Ammon's horn (tissue), 1 donor: ENCODE measurements at regions not wholly inside any gene's neighbourhood (a gene's known extent, or its start where the extent isn't known, plus 50 kb on each side); places are given as distances from the start of the nearest gene placed in this dataset.
"Not testable (repeated sequence)": the region's sequence is repeated elsewhere in the genome, so short reads cannot be mapped to it uniquely, and the experiment has no call there.

Experiments
- DNase-seq: peaks from one replicate; pipeline ENCODE4 v3.0.0-alpha.2; 2016; ENCODE audit warnings: low spot score

- DNase-seq = no peak
These were observed 91.9 kb downstream of the FCRL5 start for GRCh38 chr1:157460381-157460780.

DNA sequence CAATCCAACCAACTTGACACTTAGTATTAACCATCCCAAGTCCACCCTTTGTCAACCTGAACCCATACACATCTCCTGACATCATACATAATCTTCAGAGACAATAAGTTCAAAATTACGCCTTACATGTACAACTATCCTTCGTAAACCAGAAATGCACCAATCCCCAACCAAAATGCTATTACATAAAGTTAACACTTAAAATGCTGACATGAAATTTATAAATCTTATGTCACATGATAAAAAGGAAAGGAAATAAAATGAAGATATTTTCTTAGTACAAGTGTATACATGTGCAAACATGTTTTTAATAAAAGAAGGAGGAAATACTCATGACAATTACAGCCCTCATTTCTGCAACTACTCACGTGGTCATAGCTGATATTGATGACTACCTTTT lies 95.0 kb downstream of the FCRL5 start:
- DNase-seq = no peak

- no peak for DNase-seq
These were observed 97.0 kb downstream of the FCRL5 start for GRCh38 chr1:157455318-157455717.

- DNase-seq = no peak
These were observed 102.2 kb downstream of the FCRL5 start for GRCh38 chr1:157450106-157450505.

DNA sequence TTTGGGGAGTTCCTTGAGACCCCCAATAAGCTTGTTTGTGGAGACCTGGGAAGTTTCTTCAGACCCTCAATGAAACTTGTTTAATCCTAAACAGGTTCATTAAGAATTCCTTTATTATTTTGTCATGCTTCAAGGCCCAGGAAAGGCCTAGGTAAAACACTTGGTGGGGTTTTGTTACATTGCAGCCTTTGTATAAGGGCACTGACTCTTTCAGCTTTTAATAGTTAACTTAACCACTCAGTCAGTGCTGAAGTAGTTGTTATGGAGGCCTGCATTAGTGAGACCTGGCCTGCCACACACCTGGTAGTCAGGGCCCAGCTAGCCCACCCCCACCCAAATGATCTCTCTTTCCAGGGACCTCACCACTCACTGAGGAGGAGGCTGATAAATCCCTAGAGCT lies 103.7 kb downstream of the FCRL5 start:
- DNase-seq = no peak

DNA sequence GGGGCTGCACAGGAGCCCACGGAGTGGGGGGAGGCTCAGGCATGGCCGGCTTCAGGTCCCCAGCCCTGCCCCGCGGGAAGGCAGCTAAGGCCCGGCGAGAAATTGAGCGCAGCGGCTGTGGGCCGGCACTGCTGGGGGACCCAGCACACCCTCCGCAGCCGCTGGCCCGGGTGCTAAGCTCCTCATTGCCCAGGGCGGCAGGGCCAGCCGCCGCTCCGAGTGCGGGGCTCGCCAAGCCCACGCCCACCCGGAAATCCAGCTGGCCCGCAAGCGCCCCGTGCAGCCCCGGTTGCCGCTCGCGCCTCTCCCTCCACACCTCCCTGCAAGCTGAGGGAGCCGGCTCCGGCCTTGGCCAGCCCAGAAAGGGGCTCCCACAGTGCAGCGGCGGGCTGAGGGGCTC lies 106.0 kb downstream of the FCRL5 start:
- DNase-seq = not testable (repeated sequence)

DNA sequence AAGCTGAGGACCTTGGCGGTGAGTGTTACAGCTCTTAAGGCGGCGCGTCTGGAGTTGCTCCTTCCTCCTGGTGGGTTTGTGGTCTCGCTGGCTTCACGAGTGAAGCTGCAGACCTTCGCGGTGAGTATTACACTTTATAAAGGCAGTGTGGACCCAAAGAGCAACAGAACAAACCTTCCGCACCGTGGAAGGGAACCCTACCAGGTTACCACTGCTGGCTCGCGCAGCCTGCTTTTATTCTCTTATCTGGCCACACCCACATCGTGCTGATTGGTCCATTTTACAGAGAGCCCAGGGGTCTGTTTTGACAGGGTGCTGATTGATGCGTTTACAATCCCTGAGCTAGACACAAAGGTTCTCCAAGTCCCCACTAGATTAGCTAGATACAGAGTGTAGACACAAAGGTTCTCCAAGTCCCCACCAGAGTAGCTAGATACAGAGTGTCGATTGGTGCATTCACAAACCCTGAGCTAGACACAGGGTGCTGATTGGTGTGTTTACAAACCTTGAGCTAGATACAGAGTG lies 106.6 kb downstream of the FCRL5 start:
- not testable (repeated sequence) for DNase-seq

DNA sequence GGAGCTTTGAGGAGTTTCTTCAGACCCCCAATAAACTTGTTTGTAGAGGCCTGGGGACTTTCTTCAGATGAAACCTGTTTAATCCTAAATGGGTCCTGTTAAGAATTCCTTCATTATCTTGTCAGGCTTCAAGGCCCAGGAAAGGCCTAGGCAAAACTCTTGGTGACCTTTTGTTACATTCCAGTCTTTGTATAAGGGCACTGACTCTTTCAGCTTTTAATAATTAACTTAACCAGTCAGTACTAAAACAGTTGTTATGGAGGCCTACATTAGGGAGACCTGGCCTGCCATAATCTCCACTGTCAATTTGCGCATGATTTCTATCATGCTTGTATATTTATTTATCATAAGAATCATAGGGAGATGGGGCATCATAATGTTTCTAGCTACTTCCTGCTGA lies 110.2 kb downstream of the FCRL5 start:
- DNase-seq = no peak

DNA sequence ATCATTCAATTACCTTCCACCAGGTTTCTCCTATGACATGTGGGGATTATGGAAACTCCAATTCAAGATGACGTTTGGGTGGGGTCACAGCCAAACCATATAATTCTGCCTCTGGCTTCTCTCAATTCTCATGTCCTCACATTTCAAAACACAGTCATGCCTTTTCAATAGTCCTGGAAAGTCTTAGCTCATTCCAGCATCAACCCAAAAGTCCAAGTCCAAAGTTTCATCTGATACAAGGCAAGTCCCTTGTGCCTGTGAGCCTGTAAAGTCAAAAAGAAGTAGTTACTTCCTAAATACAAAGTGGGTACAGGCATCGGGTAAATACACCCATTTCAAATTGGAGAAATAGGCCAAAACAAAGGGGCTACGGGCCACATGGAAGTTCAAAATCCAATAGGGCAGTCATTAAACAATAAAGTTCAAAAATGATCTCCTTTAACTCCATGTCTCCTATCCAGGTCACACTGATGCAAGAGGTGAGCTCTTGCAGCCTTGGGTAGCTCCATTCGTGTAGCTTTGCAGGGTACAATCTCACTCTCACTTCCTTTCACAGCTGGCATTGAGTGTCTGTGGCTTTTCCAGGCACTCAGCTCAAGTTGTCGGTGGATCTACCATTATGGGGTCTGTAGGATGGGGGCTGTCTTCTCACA lies 112.9 kb downstream of the FCRL5 start:
- no peak for DNase-seq

DNA sequence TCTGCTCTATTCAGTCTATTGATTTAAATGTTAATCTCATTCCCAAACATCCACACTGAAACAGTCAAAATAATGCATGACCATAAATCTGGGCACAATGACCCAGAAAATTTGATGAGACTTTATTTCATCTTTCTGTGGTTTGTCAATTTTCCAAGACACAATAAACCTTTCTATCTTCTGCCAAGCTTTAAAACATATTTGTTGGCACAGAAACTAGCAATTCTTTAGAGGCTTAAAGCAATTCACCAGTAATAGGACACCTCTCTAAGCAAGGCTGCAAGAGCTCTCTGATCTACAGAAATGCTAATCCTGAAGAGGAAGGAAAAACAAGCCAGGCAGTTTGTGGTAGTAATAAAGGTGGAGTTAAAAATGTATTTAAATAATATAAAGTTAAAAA lies 113.7 kb downstream of the FCRL5 start:
- DNase-seq = no peak

- no peak for DNase-seq
These were observed 114.2 kb downstream of the FCRL5 start for GRCh38 chr1:157438146-157438545.

DNA sequence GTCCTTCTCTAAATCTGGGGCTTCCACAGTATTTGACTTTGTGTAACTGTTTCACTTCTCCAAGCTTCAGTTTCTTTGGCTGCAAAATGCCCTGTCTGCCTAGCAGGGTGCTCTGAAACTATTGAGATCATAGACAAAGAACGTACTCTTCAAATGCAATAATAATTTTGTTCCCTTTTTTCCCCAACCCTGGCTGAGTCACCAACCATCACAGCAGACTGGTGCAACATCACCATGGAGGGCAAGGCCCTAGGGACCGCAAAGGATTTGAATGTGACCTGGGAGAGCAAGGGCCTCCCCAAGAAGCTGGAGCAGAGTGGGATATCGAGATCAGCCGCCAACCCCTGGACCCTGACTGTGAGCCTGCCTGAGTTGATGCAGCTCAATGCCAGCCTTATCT lies 115.0 kb downstream of the FCRL5 start:
- DNase-seq = no peak

GRCh38 chr1:157431751-157432150 lies 120.6 kb downstream of the FCRL5 start:
- no peak for DNase-seq

- DNase-seq = no peak
These were observed 122.6 kb downstream of the FCRL5 start for GRCh38 chr1:157429601-157430240.

DNA sequence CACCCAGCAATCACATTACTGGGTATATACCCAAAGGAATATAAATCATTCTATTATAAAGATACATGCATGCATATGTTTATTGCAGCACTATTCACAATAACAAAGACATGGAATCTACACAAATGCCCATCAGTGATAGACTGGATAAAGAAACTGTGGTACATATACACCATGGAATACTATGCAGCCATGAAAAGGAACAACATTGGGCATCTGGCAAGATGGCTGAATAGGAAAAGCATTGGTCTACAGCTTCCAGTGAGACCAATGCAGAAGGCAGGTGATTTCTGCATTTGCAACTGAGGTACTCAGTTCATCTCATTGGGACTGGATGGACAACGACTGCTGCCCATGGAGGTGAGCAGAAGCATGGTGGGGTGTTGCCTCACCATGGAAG lies 128.6 kb downstream of the FCRL5 start:
- DNase-seq = not testable (repeated sequence)

GRCh38 chr1:157419845-157420542 lies 132.3 kb downstream of the FCRL5 start:
- DNase-seq = no peak

GRCh38 chr1:157418659-157419058 lies 133.7 kb downstream of the FCRL5 start:
- DNase-seq = no peak

- no peak for DNase-seq
These were observed 134.1 kb downstream of the FCRL5 start for GRCh38 chr1:157418231-157418630.

GRCh38 chr1:157415661-157416060 lies 136.7 kb downstream of the FCRL5 start:
- no peak for DNase-seq

GRCh38 chr1:157412308-157412707 lies 140.0 kb downstream of the FCRL5 start:
- no peak for DNase-seq

GRCh38 chr1:157411769-157412168 lies 140.5 kb downstream of the FCRL5 start:
- DNase-seq = no peak

- DNase-seq = no peak
These were observed 141.3 kb downstream of the FCRL5 start for GRCh38 chr1:157411064-157411463.

- DNase-seq = no peak
These were observed 141.9 kb downstream of the FCRL5 start for GRCh38 chr1:157410457-157410856.
